Epithelial cell of proximal tubule (primary cell): ENCODE measurements at regions not wholly inside any gene's neighbourhood (a gene's known extent, or its start where the extent isn't known, plus 50 kb on each side); places are given as distances from the start of the nearest gene placed in this dataset.

Experiments used
- DNase-seq: peaks from one replicate; pipeline ENCODE4 v3.0.0-alpha.2; 2011; ENCODE audit warnings: low read depth
- H3K4me3 ChIP-seq: 2 replicates; pipeline ENCODE4 v1.5.1; 2011; ENCODE audit warnings: low read depth, mild to moderate bottlenecking, low read length
- CTCF ChIP-seq: conservative IDR thresholded peaks from 2 replicates; pipeline ENCODE4 v1.5.1; 2012; ENCODE audit warnings: low read depth, mild to moderate bottlenecking, low read length

GRCh38 chr10:21293518-21294356, 231.7 kb downstream of the SKIDA1 start:
- DNase-seq, result no peak
- no peak overlapping the region for H3K4me3 ChIP-seq
- TF ChIP-seq CTCF, result no peak

DNA sequence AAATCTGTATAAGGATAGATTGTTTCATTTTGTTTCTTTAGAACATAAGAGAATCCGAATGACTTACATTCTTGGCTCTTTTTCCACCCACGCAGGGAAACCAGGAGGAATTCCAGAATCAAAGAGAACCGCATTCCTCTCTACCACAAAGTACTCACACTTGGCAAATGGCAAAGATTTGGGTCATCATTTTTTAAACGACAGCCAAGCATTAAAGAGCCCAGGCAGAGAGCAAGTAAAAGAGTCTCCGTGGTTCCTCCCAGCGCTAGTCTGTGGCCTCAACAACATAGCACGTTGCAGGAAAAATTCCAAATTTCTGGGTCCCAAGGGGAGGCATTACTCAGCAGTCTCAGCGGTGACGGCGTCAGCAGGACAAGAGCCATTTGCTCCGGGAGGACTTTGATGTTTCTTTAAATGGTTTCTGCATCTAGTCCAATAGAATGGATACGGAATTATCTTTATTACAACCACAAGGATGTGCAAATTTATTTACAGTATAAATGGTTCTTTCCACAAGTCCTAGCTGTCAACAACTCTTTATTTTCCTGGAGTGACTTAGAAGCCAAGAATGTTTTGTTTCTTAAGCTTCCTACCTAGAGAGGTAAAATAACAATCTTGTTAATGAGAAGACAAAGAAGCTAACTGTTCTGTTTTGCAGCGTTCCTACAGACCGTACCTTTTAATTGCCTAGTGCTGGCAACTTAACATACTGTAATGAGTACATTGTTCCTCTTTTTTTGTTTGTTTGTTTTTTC, 232.5 kb downstream of the SKIDA1 start:
- peak overlapping the region; percentile 14 for H3K4me3 ChIP-seq
- peak; percentile 98 for DNase-seq
- TF ChIP-seq CTCF, result no peak

DNA sequence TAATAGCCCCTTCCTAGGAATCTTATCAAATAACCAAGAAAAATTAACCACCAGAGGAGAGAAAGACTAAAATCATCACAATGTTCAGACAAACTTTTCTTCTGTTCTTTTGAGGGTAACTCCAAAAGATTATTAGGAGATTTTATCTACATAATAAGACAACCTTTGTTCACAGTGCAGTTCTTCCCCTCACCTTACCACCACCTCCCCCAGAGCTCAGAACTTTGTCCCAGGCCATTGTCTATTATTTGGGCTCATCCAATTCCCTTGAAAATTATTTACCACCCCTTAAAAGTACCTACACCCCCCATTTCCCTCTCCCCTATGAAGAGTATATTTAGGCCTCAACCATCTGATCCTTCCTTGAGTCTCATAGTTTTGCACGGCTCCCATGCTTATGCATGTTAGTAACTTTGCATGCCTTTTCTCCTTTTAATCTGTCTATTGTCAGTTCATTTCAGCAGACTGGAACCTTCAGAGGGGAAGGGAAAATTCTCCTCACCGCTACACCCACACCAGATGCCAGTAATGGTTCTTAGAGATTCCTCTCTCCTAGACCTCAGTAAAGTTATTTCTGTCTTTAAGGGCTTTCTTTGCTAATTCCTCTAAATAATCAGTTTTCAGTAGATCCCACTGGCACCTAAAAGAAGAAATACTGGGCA, 234.9 kb downstream of the SKIDA1 start:
- no peak for TF ChIP-seq CTCF
- DNase-seq, result no peak
- no peak overlapping the region for H3K4me3 ChIP-seq

DNA sequence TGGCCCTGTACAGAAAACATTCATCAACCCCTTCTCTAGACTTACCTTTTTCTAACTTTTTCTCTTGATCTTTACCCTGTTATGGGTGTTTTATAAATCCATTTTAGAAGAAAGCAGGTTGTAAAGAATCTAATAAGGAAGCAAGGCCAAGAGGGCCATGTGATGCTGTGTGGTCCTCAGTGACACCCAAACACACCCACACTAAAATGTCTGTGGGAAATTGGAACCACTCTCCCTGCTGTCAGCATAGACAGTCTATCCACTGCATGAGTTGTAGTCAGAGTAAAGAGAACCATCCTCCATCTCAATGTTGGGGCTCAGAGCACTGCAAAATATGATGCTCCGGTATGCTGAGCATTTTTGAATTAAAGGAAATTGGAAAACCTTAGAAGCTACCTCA, 235.5 kb downstream of the SKIDA1 start:
- H3K4me3 ChIP-seq, result no peak overlapping the region
- DNase-seq, result no peak
- no peak for TF ChIP-seq CTCF

DNA sequence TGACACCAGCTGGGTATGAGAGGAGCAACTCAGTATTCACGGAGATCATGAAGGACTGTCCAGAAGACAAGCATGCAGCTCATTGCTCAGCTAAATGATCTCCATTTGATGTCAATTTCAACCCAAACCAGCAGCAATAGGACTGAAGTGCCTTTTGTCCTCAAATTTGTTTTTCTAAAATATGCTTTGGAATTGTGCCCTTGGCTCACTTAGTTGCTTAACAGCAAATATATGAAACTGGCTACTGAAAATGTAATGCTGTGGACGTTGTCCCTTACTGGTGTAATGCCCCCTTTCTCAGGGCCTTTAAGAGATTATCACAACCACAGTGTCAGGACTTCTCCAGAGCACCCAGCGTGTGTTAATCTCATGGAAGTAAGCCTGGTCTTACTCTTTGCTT, 236.2 kb downstream of the SKIDA1 start:
- TF ChIP-seq CTCF, result no peak

DNA sequence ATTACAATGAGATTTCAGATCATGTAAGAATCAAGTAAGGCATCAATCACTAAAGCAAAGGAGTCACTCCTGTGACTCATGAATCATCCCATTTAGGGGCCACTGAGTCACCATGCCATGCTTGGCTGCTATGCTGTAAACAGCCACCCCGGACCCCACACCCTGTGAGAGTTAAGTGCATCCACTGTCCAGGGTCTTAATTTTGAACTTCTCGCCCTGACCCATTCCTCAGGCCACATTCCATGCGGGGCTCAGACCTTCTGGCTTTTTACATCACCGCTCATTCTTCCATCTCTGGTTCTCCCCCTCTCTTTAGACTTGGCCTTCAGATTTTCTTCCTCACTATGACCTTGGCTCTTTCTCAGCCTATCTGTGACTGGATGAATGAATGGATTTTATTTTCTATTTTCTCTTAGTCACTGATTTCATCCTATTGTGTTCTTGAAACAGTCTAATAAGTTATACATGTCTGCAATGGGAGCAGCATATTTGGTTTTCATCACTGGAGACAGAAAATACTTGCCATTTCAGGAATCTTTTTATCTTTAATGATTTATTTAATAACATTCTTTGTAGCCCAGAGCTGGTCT, 239.6 kb downstream of the SKIDA1 start:
- no peak for TF ChIP-seq CTCF
- H3K4me3 ChIP-seq, result no peak overlapping the region
- DNase-seq, result peak; percentile 88

More for the DNA sequence above, 236.2 kb downstream of the SKIDA1 start:
- no peak for DNase-seq
- no peak overlapping the region for H3K4me3 ChIP-seq
